Mesendoderm (in vitro differentiated cells): ENCODE measurements at regions not wholly inside any gene's neighbourhood (a gene's known extent, or its start where the extent isn't known, plus 50 kb on each side); places are given as distances from the start of the nearest gene placed in this dataset.

Source experiments
- DNase-seq: peaks from one replicate; pipeline ENCODE4 v3.0.0; 2013
- H2AK5ac ChIP-seq: 2 replicates; pipeline ENCODE4 v1.6.1; 2013; ENCODE audit warnings: low read length, inconsistent platforms
- H2BK120ac ChIP-seq: 2 replicates; pipeline ENCODE4 v1.6.1; 2013; ENCODE audit warnings: low read depth, mild to moderate bottlenecking, low read length, moderate library complexity, mixed read lengths
- H2BK15ac ChIP-seq: replicated peaks from 2 replicates; pipeline ENCODE4 v1.6.1; 2013; ENCODE audit warnings: low read depth, mild to moderate bottlenecking, moderate library complexity
- H2BK5ac ChIP-seq: 2 replicates; pipeline ENCODE4 v1.6.1; 2013; ENCODE audit warnings: low read length, inconsistent platforms
- H3K18ac ChIP-seq: 2 replicates; pipeline ENCODE4 v1.6.1; 2013; ENCODE audit warnings: mild to moderate bottlenecking, low read length, mixed read lengths
- H3K23ac ChIP-seq: one replicate; pipeline ENCODE4 v1.6.1; 2013; ENCODE audit warnings: low read length
- H3K27ac ChIP-seq: 2 replicates; pipeline ENCODE4 v1.5.1; 2013; ENCODE audit warnings: low read depth, mild to moderate bottlenecking, inconsistent platforms, low read length, moderate library complexity
- H3K27me3 ChIP-seq: 2 replicates; pipeline ENCODE4 v1.6.1; 2013; ENCODE audit warnings: low read length, control low read depth, mild to moderate bottlenecking, inconsistent platforms; ENCODE audit not compliant: insufficient read depth, poor library complexity
- H3K36me3 ChIP-seq: 2 replicates; pipeline ENCODE4 v1.6.1; 2013; ENCODE audit warnings: low read length, inconsistent platforms; ENCODE audit not compliant: control insufficient read depth, insufficient read depth
- H3K4ac ChIP-seq: one replicate; pipeline ENCODE4 v1.6.1; 2013; ENCODE audit warnings: low read depth, mild to moderate bottlenecking, low read length, moderate library complexity
- H3K4me1 ChIP-seq: 2 replicates; pipeline ENCODE4 v1.6.1; 2013; ENCODE audit warnings: low read depth, low read length, inconsistent platforms; ENCODE audit not compliant: control insufficient read depth
- H3K4me2 ChIP-seq: 2 replicates; pipeline ENCODE4 v1.6.1; 2013; ENCODE audit warnings: low read length
- H3K4me3 ChIP-seq: 2 replicates; pipeline ENCODE4 v1.5.1; 2013; ENCODE audit warnings: mild to moderate bottlenecking, low read length
- H3K56ac ChIP-seq: one replicate; pipeline ENCODE4 v1.6.1; 2013; ENCODE audit warnings: low read length
- H3K79me1 ChIP-seq: 2 replicates; pipeline ENCODE4 v1.6.1; 2013; ENCODE audit warnings: low read length, inconsistent platforms
- H3K79me2 ChIP-seq: 2 replicates; pipeline ENCODE4 v1.6.1; 2013; ENCODE audit warnings: mild to moderate bottlenecking, low read length; ENCODE audit not compliant: control insufficient read depth, insufficient read depth
- H3K9ac ChIP-seq: 2 replicates; pipeline ENCODE4 v1.6.1; 2013; ENCODE audit warnings: low read length, inconsistent platforms
- H4K5ac ChIP-seq: one replicate; pipeline ENCODE4 v1.6.1; 2013; ENCODE audit warnings: low read length
- H4K8ac ChIP-seq: one replicate; pipeline ENCODE4 v1.6.1; 2013; ENCODE audit warnings: low read depth, mild to moderate bottlenecking, control low read depth, low read length, moderate library complexity
- WGBS: extraction: QIAGEN DNeasy Blood & Tissue Kit; methylation state at CpG from one replicate; pipeline ENCODE4 v1.1.7; 2013; ENCODE audit warnings: low lambda C conversion rate, missing lambda C conversion rate; ENCODE audit not compliant: insufficient coverage; ENCODE audit errors: extremely low coverage; 5-methylcytosine and 5-hydroxymethylcytosine counted together

- H2AK5ac ChIP-seq = no peak overlapping the region
- no peak overlapping the region for H3K4me3 ChIP-seq
- no peaks in the 10 kb centered on the region for H3K79me1 ChIP-seq
- no peak overlapping the region for H2BK15ac ChIP-seq
- H4K8ac ChIP-seq = no peak overlapping the region
- H3K79me2 ChIP-seq = no peaks in the 10 kb centered on the region
- no peak overlapping the region for H4K5ac ChIP-seq
- H2BK5ac ChIP-seq = no peak overlapping the region
- no peak overlapping the region for H3K9ac ChIP-seq
- H3K36me3 ChIP-seq = no peaks in the 10 kb centered on the region
- no peak overlapping the region for H3K23ac ChIP-seq
- no peak overlapping the region for H3K56ac ChIP-seq
- no peaks in the 10 kb centered on the region for H3K4me1 ChIP-seq
- no CpG with 5 or more reads among the region's 34 CpGs for WGBS
- no peak overlapping the region for H3K27ac ChIP-seq
- no peak overlapping the region for H3K18ac ChIP-seq
- DNase-seq = no peak
- no peaks in the 10 kb centered on the region for H3K27me3 ChIP-seq
- no peak overlapping the region for H3K4ac ChIP-seq
- no peak overlapping the region for H3K4me2 ChIP-seq
- H2BK120ac ChIP-seq = no peak overlapping the region
These were observed 323.0 kb upstream of the IRX4 start for GRCh38 chr5:2205596-2206226.

GRCh38 chr5:2205185-2205585 lies 322.5 kb upstream of the IRX4 start:
- Histone ChIP-seq H3K27me3 (no peaks in the 10 kb centered on the region), H3K36me3 (no peaks in the 10 kb centered on the region), H3K4me3 (no peak overlapping the region), H3K79me1 (no peaks in the 10 kb centered on the region), H4K5ac (no peak overlapping the region), H2BK5ac (no peak overlapping the region), H2BK15ac (no peak overlapping the region), H3K4me1 (no peaks in the 10 kb centered on the region), H3K23ac (no peak overlapping the region), H3K79me2 (no peaks in the 10 kb centered on the region), H3K27ac (no peak overlapping the region), H3K18ac (no peak overlapping the region), H3K56ac (no peak overlapping the region), H4K8ac (no peak overlapping the region), H2AK5ac (no peak overlapping the region), H3K4ac (no peak overlapping the region), H2BK120ac (no peak overlapping the region), H3K4me2 (no peak overlapping the region), H3K9ac (no peak overlapping the region)
- WGBS = no CpG with 5 or more reads among the region's 14 CpGs
- no peak for DNase-seq

GRCh38 chr5:2204366-2205184 lies 321.9 kb upstream of the IRX4 start:
- Histone ChIP-seq H3K18ac (no peak overlapping the region), H3K23ac (no peak overlapping the region), H3K79me2 (no peaks in the 10 kb centered on the region), H2AK5ac (no peak overlapping the region), H3K4me2 (no peak overlapping the region), H3K36me3 (no peaks in the 10 kb centered on the region), H4K5ac (no peak overlapping the region), H3K56ac (no peak overlapping the region), H4K8ac (no peak overlapping the region), H3K27me3 (no peaks in the 10 kb centered on the region), H3K27ac (no peak overlapping the region), H2BK120ac (no peak overlapping the region), H3K4me3 (no peak overlapping the region), H2BK15ac (no peak overlapping the region), H3K4ac (no peak overlapping the region), H3K4me1 (no peaks in the 10 kb centered on the region), H3K79me1 (no peaks in the 10 kb centered on the region), H2BK5ac (no peak overlapping the region), H3K9ac (no peak overlapping the region)
- WGBS = no CpG with 5 or more reads among the region's 21 CpGs
- DNase-seq = no peak

- H3K27me3 ChIP-seq = no peaks in the 10 kb centered on the region
These were observed 321.0 kb upstream of the IRX4 start for GRCh38 chr5:2203774-2204173.

GRCh38 chr5:2201832-2202231 lies 319.1 kb upstream of the IRX4 start:
- Histone ChIP-seq H2AK5ac (no peak overlapping the region), H3K9ac (no peak overlapping the region), H3K27me3 (no peaks in the 10 kb centered on the region), H3K18ac (no peak overlapping the region), H2BK5ac (no peak overlapping the region), H4K5ac (no peak overlapping the region), H3K79me1 (no peaks in the 10 kb centered on the region), H3K79me2 (no peaks in the 10 kb centered on the region), H4K8ac (no peak overlapping the region), H3K4me2 (no peak overlapping the region), H2BK15ac (no peak overlapping the region), H3K4me1 (no peaks in the 10 kb centered on the region), H3K36me3 (no peaks in the 10 kb centered on the region), H3K4me3 (no peak overlapping the region), H3K4ac (no peak overlapping the region), H3K27ac (no peak overlapping the region), H2BK120ac (no peak overlapping the region), H3K56ac (no peak overlapping the region), H3K23ac (no peak overlapping the region)
- DNase-seq = no peak
- no CpG with 5 or more reads among the region's 9 CpGs for WGBS

More at GRCh38 chr5:2203774-2204173, 321.0 kb upstream of the IRX4 start:
- H3K79me1 ChIP-seq = no peaks in the 10 kb centered on the region
- H3K4me3 ChIP-seq = no peak overlapping the region
- no peaks in the 10 kb centered on the region for H3K79me2 ChIP-seq
- H2BK15ac ChIP-seq = no peak overlapping the region
- H3K4ac ChIP-seq = no peak overlapping the region
- H3K23ac ChIP-seq = no peak overlapping the region
- H3K18ac ChIP-seq = no peak overlapping the region
- no peak overlapping the region for H2BK5ac ChIP-seq
- no peak overlapping the region for H4K8ac ChIP-seq
- no peak overlapping the region for H3K4me2 ChIP-seq
- no peaks in the 10 kb centered on the region for H3K4me1 ChIP-seq
- no peak overlapping the region for H3K56ac ChIP-seq
- no peak overlapping the region for H3K27ac ChIP-seq
- no peak overlapping the region for H2BK120ac ChIP-seq
- H3K36me3 ChIP-seq = no peaks in the 10 kb centered on the region
- DNase-seq = no peak
- no CpG with 5 or more reads among the region's 3 CpGs for WGBS
- no peak overlapping the region for H3K9ac ChIP-seq
- H2AK5ac ChIP-seq = no peak overlapping the region
- no peak overlapping the region for H4K5ac ChIP-seq
